Neural crest cell (in vitro differentiated cells): ENCODE measurements at regions not wholly inside any gene's neighbourhood (a gene's known extent, or its start where the extent isn't known, plus 50 kb on each side); places are given as distances from the start of the nearest gene placed in this dataset.

Source experiments
- DNase-seq: peaks from one replicate; pipeline ENCODE4 v3.0.0; 2021; ENCODE audit warnings: low read depth, mixed read lengths, low spot score
- H3K27ac Mint-ChIP-seq: one replicate; pipeline ENCODE4 v1.8.0; 2021; ENCODE audit warnings: mild to moderate bottlenecking, mixed read lengths; ENCODE audit not compliant: unreplicated experiment
- H3K27me3 Mint-ChIP-seq: 2 replicates; pipeline ENCODE4 v1.8.0; 2021; ENCODE audit warnings: low read depth, mild to moderate bottlenecking, mixed read lengths
- H3K36me3 Mint-ChIP-seq: 2 replicates; pipeline ENCODE4 v1.8.0; 2021; ENCODE audit warnings: low read depth, mild to moderate bottlenecking, mixed read lengths
- H3K4me1 Mint-ChIP-seq: 2 replicates; pipeline ENCODE4 v1.8.0; 2021; ENCODE audit warnings: mixed read lengths
- H3K4me3 Mint-ChIP-seq: one replicate; pipeline ENCODE4 v1.8.0; 2021; ENCODE audit warnings: mild to moderate bottlenecking, mixed read lengths
- H3K9me3 Mint-ChIP-seq: 2 replicates; pipeline ENCODE4 v1.8.0; 2021; ENCODE audit warnings: mixed read lengths
- CTCF ChIP-seq: fragments of 200-600 bp; sonication (generic); conservative IDR thresholded peaks from 2 replicates; pipeline ENCODE4 v1.5.0; 2021; ENCODE audit warnings: antibody characterized with exemption, mild to moderate bottlenecking

GRCh38 chr18:72201032-72201431, 343.1 kb downstream of the CBLN2 start:
- Mint-ChIP-seq H3K27me3 (no peaks in the 10 kb centered on the region), H3K36me3 (no peaks in the 10 kb centered on the region), H3K4me3 (no peak overlapping the region), H3K4me1 (no peaks in the 10 kb centered on the region), H3K9me3 (no peaks in the 10 kb centered on the region), H3K27ac (no peak overlapping the region)
- no peak for DNase-seq
- no peak for TF ChIP-seq CTCF

GRCh38 chr18:72197591-72197990, 346.6 kb downstream of the CBLN2 start:
- H3K9me3 Mint-ChIP-seq, result no peaks in the 10 kb centered on the region
- no peak overlapping the region for H3K27ac Mint-ChIP-seq
- H3K4me3 Mint-ChIP-seq, result no peak overlapping the region
- no peaks in the 10 kb centered on the region for H3K4me1 Mint-ChIP-seq
- no peaks in the 10 kb centered on the region for H3K27me3 Mint-ChIP-seq
- no peak for TF ChIP-seq CTCF
- DNase-seq, result no peak
- H3K36me3 Mint-ChIP-seq, result no peaks in the 10 kb centered on the region

DNA sequence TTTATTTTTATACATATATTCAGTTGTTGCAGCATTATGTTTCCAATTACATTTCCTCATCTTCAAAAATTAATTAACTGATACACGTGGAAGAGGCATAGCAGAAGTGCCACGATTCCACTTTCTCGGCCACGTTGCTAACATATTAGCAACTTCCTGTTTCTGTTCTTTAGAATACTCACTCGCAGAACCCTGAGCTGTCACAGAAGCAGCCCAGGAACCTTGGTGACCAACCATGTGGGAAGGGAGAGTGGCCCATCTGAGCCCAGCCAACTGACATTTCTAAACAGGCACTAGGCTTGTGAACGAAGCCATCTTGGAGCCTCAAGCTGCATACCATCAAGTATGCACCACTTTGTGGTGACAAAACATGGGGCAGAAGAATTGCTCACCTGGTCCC, 350.1 kb downstream of the CBLN2 start:
- H3K27ac Mint-ChIP-seq, result no peak overlapping the region
- no peaks in the 10 kb centered on the region for H3K36me3 Mint-ChIP-seq
- DNase-seq, result no peak
- no peaks in the 10 kb centered on the region for H3K27me3 Mint-ChIP-seq
- no peaks in the 10 kb centered on the region for H3K4me1 Mint-ChIP-seq
- TF ChIP-seq CTCF, result no peak
- H3K9me3 Mint-ChIP-seq, result no peaks in the 10 kb centered on the region
- no peak overlapping the region for H3K4me3 Mint-ChIP-seq

GRCh38 chr18:72187956-72188355, 356.2 kb downstream of the CBLN2 start:
- peaks cover 3% of the 10 kb centered on the region for H3K4me1 Mint-ChIP-seq
- TF ChIP-seq CTCF, result no peak
- no peaks in the 10 kb centered on the region for H3K9me3 Mint-ChIP-seq

GRCh38 chr18:72181241-72181764, 362.8 kb downstream of the CBLN2 start:
- peaks cover under 1% of the 10 kb centered on the region for H3K4me1 Mint-ChIP-seq
- no peak for TF ChIP-seq CTCF
- H3K9me3 Mint-ChIP-seq, result peaks cover 3% of the 10 kb centered on the region
- DNase-seq, result no peak
- H3K27me3 Mint-ChIP-seq, result no peaks in the 10 kb centered on the region
- H3K27ac Mint-ChIP-seq, result no peak overlapping the region
- H3K36me3 Mint-ChIP-seq, result peaks cover 3% of the 10 kb centered on the region
- no peak overlapping the region for H3K4me3 Mint-ChIP-seq

More at GRCh38 chr18:72187956-72188355, 356.2 kb downstream of the CBLN2 start:
- H3K4me3 Mint-ChIP-seq, result no peak overlapping the region
- H3K27me3 Mint-ChIP-seq, result no peaks in the 10 kb centered on the region
- H3K27ac Mint-ChIP-seq, result no peak overlapping the region
- H3K36me3 Mint-ChIP-seq, result no peaks in the 10 kb centered on the region
- DNase-seq, result no peak

- H3K27me3 Mint-ChIP-seq, result no peaks in the 10 kb centered on the region
- H3K4me3 Mint-ChIP-seq, result no peak overlapping the region
- no peak for TF ChIP-seq CTCF
- H3K27ac Mint-ChIP-seq, result no peak overlapping the region
- H3K9me3 Mint-ChIP-seq, result peaks cover 7% of the 10 kb centered on the region
- peaks cover 5% of the 10 kb centered on the region for H3K36me3 Mint-ChIP-seq
- no peak for DNase-seq
- H3K4me1 Mint-ChIP-seq, result no peaks in the 10 kb centered on the region
Observed at GRCh38 chr18:72180689-72181088, 363.5 kb downstream of the CBLN2 start.
